K562 (cell line): ENCODE measurements at regions not wholly inside any gene's neighbourhood (a gene's known extent, or its start where the extent isn't known, plus 50 kb on each side); places are given as distances from the start of the nearest gene placed in this dataset.

Source experiments
- ATAC-seq: fragments of 200-7000 bp; cut with Tn5 transposase; 3 replicates; pipeline ENCODE4 v1.9.1; 2020; ENCODE audit warnings: moderate library complexity
- BruUV-seq: library from RNA; stranded (reverse); fragments of 400-500 nt; replicated peaks from 2 replicates; lab custom pipeline; 2021; lab: Mats Ljungman, UMichigan
- CTCF ChIA-PET: fragments of 300-600 bp; formaldehyde crosslinking; extraction: SDS; loops from one replicate; lab custom pipeline; 2021; ENCODE audit warnings: low intra/inter-chr PET ratio; lab: Yijun Ruan, JAX
- POLR2A ChIA-PET: fragments of 300-600, 350-650 bp; sonication (Branson Sonifier 250); formaldehyde crosslinking; extraction: SDS; loops from one replicate; lab custom pipeline; 2021; ENCODE audit warnings: antibody characterized with exemption, inconsistent platforms; lab: Yijun Ruan, JAX
- DNase-seq, 4 experiments: peaks; one replicate each; pipeline versions ENCODE4 v3.0.0 to v3.0.0-alpha.2; 2011 to 2018; ENCODE audit warnings: low spot score in 3 of 4, mixed read lengths in 3 of 4; ENCODE audit errors: extremely low read depth in 1 of 4
- FAIRE-seq: peaks from 2 replicates; lab custom pipeline; 2011; peaks lifted over from hg19 to GRCh38; lab: Jason Lieb, UNC
- H2AFZ ChIP-seq: 2 replicates; pipeline ENCODE4 v1.6.0; 2011; ENCODE audit warnings: low read depth, low read length, control low read depth, inconsistent platforms
- H3K27ac ChIP-seq: fragments of 200-600 bp; 3 replicates; pipeline ENCODE4 v1.8.0; 2011; ENCODE audit warnings: low read depth, mild to moderate bottlenecking, control low read depth, inconsistent platforms, low read length, moderate library complexity, mixed read lengths; ENCODE audit errors: extremely low read depth
- H3K27me3 ChIP-seq, 2 experiments: fragments of 300-600 bp in 1 of 2; 2 replicates in 1 of 2; 3 replicates in 1 of 2; pipeline versions ENCODE4 v1.6.0 to v1.8.0; 2011; ENCODE audit warnings: inconsistent platforms in 2 of 2, low read length in 2 of 2, mild to moderate bottlenecking in 1 of 2, mixed read lengths in 1 of 2, moderate library complexity in 1 of 2; ENCODE audit not compliant: control insufficient read depth in 2 of 2, insufficient read depth in 2 of 2
- H3K36me3 ChIP-seq: fragments of 300-600 bp; 3 replicates; pipeline ENCODE4 v1.8.0; 2011; ENCODE audit warnings: mild to moderate bottlenecking, low read length, inconsistent platforms; ENCODE audit not compliant: control insufficient read depth, insufficient read depth
- H3K4me1 ChIP-seq, 2 experiments: fragments of 200-600 bp in 1 of 2; replicated peaks in 1 of 2; 2 replicates in 1 of 2; 3 replicates in 1 of 2; pipeline versions ENCODE4 v1.5.1 to v1.8.0; 2011; ENCODE audit warnings: inconsistent platforms in 2 of 2, low read length in 2 of 2, mild to moderate bottlenecking in 1 of 2, mixed read lengths in 1 of 2, moderate library complexity in 1 of 2; ENCODE audit not compliant: control insufficient read depth in 2 of 2, insufficient read depth in 2 of 2
- H3K4me2 ChIP-seq: 2 replicates; pipeline ENCODE4 v1.6.1; 2011; ENCODE audit warnings: low read length, control low read depth, inconsistent platforms, mixed read lengths; ENCODE audit not compliant: insufficient read depth
- H3K4me3 ChIP-seq: fragments of 200-600 bp; sonication (generic), shearing (Covaris generic); 2 replicates; pipeline ENCODE4 v1.5.1; 2016; ENCODE audit warnings: control low read depth, inconsistent platforms
- H3K79me2 ChIP-seq: fragments of 200-600 bp; 3 replicates; pipeline ENCODE4 v1.8.0; 2011; ENCODE audit warnings: low read length, inconsistent platforms; ENCODE audit not compliant: control insufficient read depth, insufficient read depth
- H3K9ac ChIP-seq, 2 experiments: 2 replicates each; pipeline versions ENCODE4 v1.6.0 to v1.6.1; 2011; ENCODE audit warnings: low read depth in 2 of 2, low read length in 2 of 2, control low read depth in 1 of 2, inconsistent platforms in 1 of 2, mild to moderate bottlenecking in 1 of 2, mixed read lengths in 1 of 2; ENCODE audit not compliant: insufficient read depth in 1 of 2
- H3K9me1 ChIP-seq: one replicate; pipeline ENCODE4 v1.6.0; 2011; ENCODE audit warnings: inconsistent platforms, mild to moderate bottlenecking, low read length, moderate library complexity; ENCODE audit not compliant: control insufficient read depth, insufficient read depth
- H3K9me3 ChIP-seq: replicated peaks from 2 replicates; pipeline ENCODE4 v1.5.1; 2011; ENCODE audit warnings: low read depth, low read length, inconsistent platforms; ENCODE audit not compliant: control insufficient read depth, insufficient read depth
- H4K20me1 ChIP-seq: replicated peaks from 2 replicates; pipeline ENCODE4 v1.6.1; 2011; ENCODE audit warnings: low read length, inconsistent platforms, mixed read lengths; ENCODE audit not compliant: control insufficient read depth, insufficient read depth
- BCOR ChIP-seq: fragments of 450-650 bp; IDR thresholded peaks from 2 replicates; pipeline ENCODE4 v1.6.1; 2016
- CHD4 ChIP-seq: fragments of 200-600 bp; sonication (generic); IDR thresholded peaks from 3 replicates; pipeline ENCODE4 v1.6.1; 2012; ENCODE audit warnings: low read depth, mild to moderate bottlenecking, mixed read lengths, low read length, inconsistent platforms; ENCODE audit not compliant: insufficient read depth, insufficient replicate concordance, poor library complexity, severe bottlenecking
- HDGF ChIP-seq: fragments of 450-650 bp; IDR thresholded peaks from 2 replicates; pipeline ENCODE4 v1.6.1; 2016
- MTF1 ChIP-seq: fragments of 250-450 bp; sonication (Bioruptor Pico); IDR thresholded peaks from 2 replicates; pipeline ENCODE4 v1.9.0; 2021; ENCODE audit warnings: moderate library complexity, mild to moderate bottlenecking, inconsistent platforms, borderline replicate concordance
- PHB ChIP-seq: fragments of 250-450 bp; sonication (Bioruptor Pico); IDR thresholded peaks from 2 replicates; pipeline ENCODE4 v1.5.0; 2021
- POLR2AphosphoS5 ChIP-seq: IDR thresholded peaks from 2 replicates; pipeline ENCODE4 v1.6.1; 2011; ENCODE audit warnings: mild to moderate bottlenecking, low read depth, low read length, moderate library complexity; ENCODE audit not compliant: control insufficient read depth, insufficient read depth
- PTRF ChIP-seq: fragments of 450-650 bp; IDR thresholded peaks from 2 replicates; pipeline ENCODE4 v1.6.1; 2016; ENCODE audit warnings: mild to moderate bottlenecking, missing genetic modification characterization, missing compliant biosample characterization
- ZNF146 ChIP-seq: IDR thresholded peaks from one replicate; pipeline ENCODE4 v1.6.1; 2018; ENCODE audit warnings: missing compliant biosample characterization; ENCODE audit not compliant: unreplicated experiment
- ZNF232 ChIP-seq: sonication (generic); formaldehyde crosslinking; IDR thresholded peaks from 2 replicates; pipeline ENCODE4 v1.8.0; 2022; ENCODE audit warnings: mild to moderate bottlenecking, missing genetic modification reagents
- ZNF347 ChIP-seq: fragments of 450-650 bp; formaldehyde crosslinking; IDR thresholded peaks from 2 replicates; pipeline ENCODE4 v1.4.0; 2020; ENCODE audit warnings: low read depth, mild to moderate bottlenecking, moderate library complexity
- WGBS: fragments of 100-300 bp; shearing (Covaris generic); methylation state at CpG from one replicate; pipeline ENCODE4 v1.1.6; 2016; ENCODE audit warnings: low coverage, mixed read lengths; ENCODE audit not compliant: insufficient coverage; ENCODE audit errors: missing lambda C conversion rate; 5-methylcytosine and 5-hydroxymethylcytosine counted together
- in situ Hi-C: fragments of 300-500 bp; cut with MboI; formaldehyde crosslinking; loops from 4 replicates; pipeline ENCODE4 v1.15.0; 2018; ENCODE audit warnings: inconsistent platforms, mixed read lengths
- intact Hi-C: fragments of 100-400 bp; cut with micrococcal nuclease; formaldehyde crosslinking; loops from 2 replicates; pipeline ENCODE4 v1.14.2; 2022
- TF ChIP-seq, protein P1 (sequence below): fragments of 450-650 bp; IDR thresholded peaks from 2 replicates; pipeline ENCODE4 v1.6.1; 2017; ENCODE audit warnings: antibody characterized with exemption, mild to moderate bottlenecking
- TF ChIP-seq, protein P2 (sequence below): sonication (generic); formaldehyde crosslinking; IDR thresholded peaks from 2 replicates; pipeline ENCODE4 v1.8.1; 2023; ENCODE audit warnings: mild to moderate bottlenecking, missing genetic modification reagents, moderate library complexity

DNA sequence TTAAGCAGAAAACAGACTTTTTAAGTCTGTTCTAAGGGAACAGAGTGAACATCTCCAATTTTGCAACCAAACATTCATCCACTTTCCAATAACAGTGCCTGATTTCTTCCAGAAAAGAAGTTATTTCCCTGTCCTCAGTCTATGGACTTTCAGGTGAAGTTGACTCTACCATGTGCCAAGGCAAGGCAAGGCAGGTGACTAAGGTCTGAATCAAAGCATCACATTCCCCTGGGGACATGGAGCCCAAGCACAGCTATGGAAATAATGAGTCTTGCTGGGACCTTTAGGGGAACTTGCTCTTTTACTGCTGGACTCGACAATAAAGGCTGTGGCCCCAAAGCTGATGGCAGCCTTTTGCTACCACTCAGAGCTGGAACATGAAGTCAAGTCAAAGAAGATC, 182.2 kb downstream of the FGFR2 start:
- POLR2A ChIA-PET: no interaction called here
- Histone ChIP-seq H4K20me1 (no peaks in the 10 kb centered on the region), H3K9me1 (no peaks in the 10 kb centered on the region), H3K9ac (no peak overlapping the region), H3K79me2 (no peaks in the 10 kb centered on the region), H3K4me3 (no peak overlapping the region), H2AFZ (no peak overlapping the region), H3K36me3 (no peaks in the 10 kb centered on the region), H3K9me3 (no peaks in the 10 kb centered on the region), H3K4me1 (no peaks in the 10 kb centered on the region), H3K27ac (no peak overlapping the region), H3K27me3 (no peaks in the 10 kb centered on the region), H3K4me2 (no peak overlapping the region)
- no peak for FAIRE-seq
- WGBS: 0% methylated on average over 1 of the region's 1 CpG
- in situ Hi-C loops: no loop called here
- no peak for ATAC-seq
- CTCF ChIA-PET: interaction anchor here (0.7 kb wide), 1 partner anchor 80 kb away, joined by 6 read pairs; no protein-coding TSS in a partner anchor
- no peak for TF ChIP-seq ZNF347 (CRISPR knock-in tag)
- no peak for TF ChIP-seq POLR2AphosphoS5
- TF ChIP-seq ZNF232 (CRISPR knock-in tag): no peak
- TF ChIP-seq, protein P1, sequence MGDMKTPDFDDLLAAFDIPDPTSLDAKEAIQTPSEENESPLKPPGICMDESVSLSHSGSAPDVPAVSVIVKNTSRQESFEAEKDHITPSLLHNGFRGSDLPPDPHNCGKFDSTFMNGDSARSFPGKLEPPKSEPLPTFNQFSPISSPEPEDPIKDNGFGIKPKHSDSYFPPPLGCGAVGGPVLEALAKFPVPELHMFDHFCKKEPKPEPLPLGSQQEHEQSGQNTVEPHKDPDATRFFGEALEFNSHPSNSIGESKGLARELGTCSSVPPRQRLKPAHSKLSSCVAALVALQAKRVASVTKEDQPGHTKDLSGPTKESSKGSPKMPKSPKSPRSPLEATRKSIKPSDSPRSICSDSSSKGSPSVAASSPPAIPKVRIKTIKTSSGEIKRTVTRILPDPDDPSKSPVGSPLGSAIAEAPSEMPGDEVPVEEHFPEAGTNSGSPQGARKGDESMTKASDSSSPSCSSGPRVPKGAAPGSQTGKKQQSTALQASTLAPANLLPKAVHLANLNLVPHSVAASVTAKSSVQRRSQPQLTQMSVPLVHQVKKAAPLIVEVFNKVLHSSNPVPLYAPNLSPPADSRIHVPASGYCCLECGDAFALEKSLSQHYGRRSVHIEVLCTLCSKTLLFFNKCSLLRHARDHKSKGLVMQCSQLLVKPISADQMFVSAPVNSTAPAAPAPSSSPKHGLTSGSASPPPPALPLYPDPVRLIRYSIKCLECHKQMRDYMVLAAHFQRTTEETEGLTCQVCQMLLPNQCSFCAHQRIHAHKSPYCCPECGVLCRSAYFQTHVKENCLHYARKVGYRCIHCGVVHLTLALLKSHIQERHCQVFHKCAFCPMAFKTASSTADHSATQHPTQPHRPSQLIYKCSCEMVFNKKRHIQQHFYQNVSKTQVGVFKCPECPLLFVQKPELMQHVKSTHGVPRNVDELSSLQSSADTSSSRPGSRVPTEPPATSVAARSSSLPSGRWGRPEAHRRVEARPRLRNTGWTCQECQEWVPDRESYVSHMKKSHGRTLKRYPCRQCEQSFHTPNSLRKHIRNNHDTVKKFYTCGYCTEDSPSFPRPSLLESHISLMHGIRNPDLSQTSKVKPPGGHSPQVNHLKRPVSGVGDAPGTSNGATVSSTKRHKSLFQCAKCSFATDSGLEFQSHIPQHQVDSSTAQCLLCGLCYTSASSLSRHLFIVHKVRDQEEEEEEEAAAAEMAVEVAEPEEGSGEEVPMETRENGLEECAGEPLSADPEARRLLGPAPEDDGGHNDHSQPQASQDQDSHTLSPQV: no peak
- no peak for TF ChIP-seq BCOR
- TF ChIP-seq MTF1 (CRISPR knock-in tag): no peak
- TF ChIP-seq PTRF (tag): no peak
- TF ChIP-seq ZNF146 (CRISPR knock-in tag): no peak
- no peak for TF ChIP-seq PHB (CRISPR knock-in tag)
- TF ChIP-seq CHD4: no peak
- TF ChIP-seq, protein P2, sequence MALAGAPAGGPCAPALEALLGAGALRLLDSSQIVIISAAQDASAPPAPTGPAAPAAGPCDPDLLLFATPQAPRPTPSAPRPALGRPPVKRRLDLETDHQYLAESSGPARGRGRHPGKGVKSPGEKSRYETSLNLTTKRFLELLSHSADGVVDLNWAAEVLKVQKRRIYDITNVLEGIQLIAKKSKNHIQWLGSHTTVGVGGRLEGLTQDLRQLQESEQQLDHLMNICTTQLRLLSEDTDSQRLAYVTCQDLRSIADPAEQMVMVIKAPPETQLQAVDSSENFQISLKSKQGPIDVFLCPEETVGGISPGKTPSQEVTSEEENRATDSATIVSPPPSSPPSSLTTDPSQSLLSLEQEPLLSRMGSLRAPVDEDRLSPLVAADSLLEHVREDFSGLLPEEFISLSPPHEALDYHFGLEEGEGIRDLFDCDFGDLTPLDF (CRISPR knock-in tag): no peak
- no peak for TF ChIP-seq HDGF
- no peak for DNase-seq
- no TSS peak for BruUV-seq
- intact Hi-C loops: no loop called here
